Stimulated activated effector memory CD8-positive, alpha-beta T cell treated with anti-CD3 and anti-CD28 coated beads, Interleukin-12 subunit alpha, Interleukin-12 subunit beta, amount 100 ng/mL, for 72 hours (primary cell): ENCODE measurements at regions not wholly inside any gene's neighbourhood (a gene's known extent, or its start where the extent isn't known, plus 50 kb on each side); places are given as distances from the start of the nearest gene placed in this dataset.

ENCODE experiments used
- ATAC-seq: fragments of 150-1000 bp; cut with Tn5 transposase; 2 replicates; pipeline ENCODE4 v1.10.0; 2021
- DNase-seq, 2 donors: peaks; one replicate each; pipeline ENCODE4 v3.0.0; 2021 to 2022; ENCODE audit warnings: low spot score in 2 of 2
- H3K27ac Mint-ChIP-seq: one replicate; pipeline ENCODE4 v1.8.0; 2022; ENCODE audit warnings: mild to moderate bottlenecking, mixed read lengths
- H3K36me3 Mint-ChIP-seq: one replicate; pipeline ENCODE4 v1.8.0; 2022; ENCODE audit warnings: mild to moderate bottlenecking, mixed read lengths
- H3K4me1 Mint-ChIP-seq: one replicate; pipeline ENCODE4 v1.8.0; 2022; ENCODE audit warnings: mixed read lengths
- H3K4me3 Mint-ChIP-seq: one replicate; pipeline ENCODE4 v1.8.0; 2022; ENCODE audit warnings: mild to moderate bottlenecking, mixed read lengths
- H3K9me3 Mint-ChIP-seq: one replicate; pipeline ENCODE4 v1.8.0; 2022; ENCODE audit warnings: mixed read lengths

- Mint-ChIP-seq H3K27ac (peak overlapping the region; percentile 29), H3K4me3 (no peak overlapping the region), H3K9me3 (no peaks in the 10 kb centered on the region), H3K36me3 (no peaks in the 10 kb centered on the region), H3K4me1 (peaks cover 6% of the 10 kb centered on the region)
- DNase-seq (no peak), ATAC-seq (no peak)
Observed at GRCh38 chr6:169833258-169833794, 81.9 kb downstream of the ERMARD start.

GRCh38 chr6:169832247-169832948, 81.0 kb downstream of the ERMARD start:
- Mint-ChIP-seq H3K36me3 (no peaks in the 10 kb centered on the region), H3K9me3 (no peaks in the 10 kb centered on the region), H3K4me3 (no peak overlapping the region), H3K27ac (no peak overlapping the region), H3K4me1 (peaks cover 6% of the 10 kb centered on the region)
- DNase-seq (no peak), ATAC-seq (no peak)

- DNase-seq: peak; percentile 65 to 84
- no peak overlapping the region for H3K27ac Mint-ChIP-seq
- no peak overlapping the region for H3K4me3 Mint-ChIP-seq
- peaks cover 3% of the 10 kb centered on the region for H3K9me3 Mint-ChIP-seq
- ATAC-seq: peak; percentile 78
- H3K4me1 Mint-ChIP-seq: peaks cover 6% of the 10 kb centered on the region
- H3K36me3 Mint-ChIP-seq: no peaks in the 10 kb centered on the region
Observed at GRCh38 chr6:169831450-169832246, 80.2 kb downstream of the ERMARD start.
